Nephron (organoid): ENCODE measurements at regions not wholly inside any gene's neighbourhood (a gene's known extent, or its start where the extent isn't known, plus 50 kb on each side); places are given as distances from the start of the nearest gene placed in this dataset.

Source experiments
- H3K27ac Mint-ChIP-seq, 3 experiments: 2 replicates each; pipeline ENCODE4 v1.8.0; 2020; ENCODE audit warnings: mixed read lengths in 3 of 3, mild to moderate bottlenecking in 2 of 3, moderate library complexity in 1 of 3
- H3K27me3 Mint-ChIP-seq: 2 replicates; pipeline ENCODE4 v1.8.0; 2021; ENCODE audit warnings: low read depth, mild to moderate bottlenecking, moderate library complexity, mixed read lengths
- H3K36me3 Mint-ChIP-seq: 2 replicates; pipeline ENCODE4 v1.8.0; 2020; ENCODE audit warnings: low read depth, mixed read lengths
- H3K4me1 Mint-ChIP-seq: 2 replicates; pipeline ENCODE4 v1.8.0; 2020; ENCODE audit warnings: mixed read lengths
- H3K4me3 Mint-ChIP-seq, 3 experiments: 2 replicates each; pipeline ENCODE4 v1.8.0; 2020; ENCODE audit warnings: mild to moderate bottlenecking in 3 of 3, mixed read lengths in 3 of 3, moderate library complexity in 2 of 3
- H3K9me3 Mint-ChIP-seq: 2 replicates; pipeline ENCODE4 v1.8.0; 2020; ENCODE audit warnings: mixed read lengths
- CTCF ChIP-seq, 3 experiments: fragments of 200-600 bp; sonication (generic); IDR thresholded peaks; one replicate each; pipeline ENCODE4 v1.5.0; 2021; ENCODE audit warnings: antibody characterized with exemption in 3 of 3; ENCODE audit not compliant: unreplicated experiment in 3 of 3

GRCh38 chr1:82525378-82525777 lies 724.6 kb downstream of the ADGRL2 start:
- TF ChIP-seq CTCF (IDR thresholded peaks at IDR 0.05; ENCODE audit: unreplicated experiment in 3 of 3), result no peak
- H3K4me1 Mint-ChIP-seq, result no peaks in the 10 kb centered on the region
- peaks cover 3% of the 10 kb centered on the region for H3K9me3 Mint-ChIP-seq
- H3K27me3 Mint-ChIP-seq, result no peaks in the 10 kb centered on the region
- no peaks in the 10 kb centered on the region for H3K36me3 Mint-ChIP-seq
- no peak overlapping the region for H3K4me3 Mint-ChIP-seq
- H3K27ac Mint-ChIP-seq, result no peak overlapping the region

GRCh38 chr1:82520611-82521010 lies 719.9 kb downstream of the ADGRL2 start:
- H3K27ac Mint-ChIP-seq, result peak overlapping the region in 1 of 3 experiments; percentile 9
- peaks cover 16% of the 10 kb centered on the region for H3K4me1 Mint-ChIP-seq
- no peak for TF ChIP-seq CTCF (IDR thresholded peaks at IDR 0.05; ENCODE audit: unreplicated experiment in 3 of 3)
- no peaks in the 10 kb centered on the region for H3K27me3 Mint-ChIP-seq
- no peak overlapping the region for H3K4me3 Mint-ChIP-seq
- H3K36me3 Mint-ChIP-seq, result no peaks in the 10 kb centered on the region
- no peaks in the 10 kb centered on the region for H3K9me3 Mint-ChIP-seq

- Mint-ChIP-seq H3K4me3 (peak overlapping the region in 1 of 3 experiments; percentile 4), H3K36me3 (no peaks in the 10 kb centered on the region), H3K27ac (peak overlapping the region; percentile 51 to 85 (median 65)), H3K4me1 (peaks cover 21% of the 10 kb centered on the region), H3K9me3 (no peaks in the 10 kb centered on the region), H3K27me3 (no peaks in the 10 kb centered on the region)
- TF ChIP-seq CTCF (IDR thresholded peaks at IDR 0.05; ENCODE audit: unreplicated experiment in 3 of 3), result peak in 1 of 3 experiments; percentile 7
Observed at GRCh38 chr1:82517586-82517985, 716.9 kb downstream of the ADGRL2 start.

GRCh38 chr1:82515650-82516049 lies 714.9 kb downstream of the ADGRL2 start:
- no peak for TF ChIP-seq CTCF (IDR thresholded peaks at IDR 0.05; ENCODE audit: unreplicated experiment in 3 of 3)
- no peak overlapping the region for H3K27ac Mint-ChIP-seq

GRCh38 chr1:82511441-82511840 lies 710.7 kb downstream of the ADGRL2 start:
- Mint-ChIP-seq H3K36me3 (no peaks in the 10 kb centered on the region), H3K4me1 (peaks cover 13% of the 10 kb centered on the region), H3K4me3 (no peak overlapping the region), H3K9me3 (no peaks in the 10 kb centered on the region), H3K27ac (no peak overlapping the region), H3K27me3 (no peaks in the 10 kb centered on the region)
- TF ChIP-seq CTCF (IDR thresholded peaks at IDR 0.05; ENCODE audit: unreplicated experiment in 3 of 3), result no peak

More at GRCh38 chr1:82515650-82516049, 714.9 kb downstream of the ADGRL2 start:
- no peaks in the 10 kb centered on the region for H3K36me3 Mint-ChIP-seq
- no peaks in the 10 kb centered on the region for H3K27me3 Mint-ChIP-seq
- peaks cover 21% of the 10 kb centered on the region for H3K4me1 Mint-ChIP-seq
- H3K9me3 Mint-ChIP-seq, result no peaks in the 10 kb centered on the region
- no peak overlapping the region for H3K4me3 Mint-ChIP-seq

GRCh38 chr1:82510431-82510830 lies 709.7 kb downstream of the ADGRL2 start:
- no peaks in the 10 kb centered on the region for H3K36me3 Mint-ChIP-seq
- no peak overlapping the region for H3K27ac Mint-ChIP-seq
- TF ChIP-seq CTCF (IDR thresholded peaks at IDR 0.05; ENCODE audit: unreplicated experiment in 3 of 3), result no peak
- peaks cover 5% of the 10 kb centered on the region for H3K4me1 Mint-ChIP-seq
- H3K9me3 Mint-ChIP-seq, result no peaks in the 10 kb centered on the region
- H3K4me3 Mint-ChIP-seq, result no peak overlapping the region
- no peaks in the 10 kb centered on the region for H3K27me3 Mint-ChIP-seq
